ENCODE measurements at regions not wholly inside any gene's neighbourhood (a gene's known extent, or its start where the extent isn't known, plus 50 kb on each side); places are given as distances from the start of the nearest gene placed in this dataset.

DNA sequence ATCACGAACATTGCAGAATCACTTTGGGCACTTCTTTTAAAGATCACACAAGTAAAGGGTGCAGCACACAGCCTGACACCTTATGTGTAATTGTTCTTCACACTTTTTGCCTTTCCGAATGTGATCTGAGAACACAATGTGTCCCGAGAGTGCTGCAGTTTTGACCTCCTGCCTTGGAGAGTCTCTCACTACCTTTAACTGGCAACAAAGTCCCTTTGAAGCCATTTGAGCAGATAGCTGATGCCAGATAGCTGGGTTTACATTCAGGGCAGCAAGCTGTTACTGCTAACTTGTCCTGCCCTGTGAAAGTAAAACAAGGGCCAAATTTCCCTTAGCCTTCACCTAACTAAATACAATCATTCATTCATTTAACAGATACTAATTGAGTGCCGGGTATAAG lies 411.0 kb upstream of the DYNLRB2 start:
- H3K27me3 Mint-ChIP-seq (ENCODE audit: insufficient read depth), result peaks cover 36% of the 10 kb centered on the region
- H3K9me3 Mint-ChIP-seq, result peaks cover 14% of the 10 kb centered on the region
- no peaks in the 10 kb centered on the region for H3K36me3 ChIP-seq (ENCODE audit: control insufficient read depth, insufficient read depth, low read length)
- H3K9me3 ChIP-seq (ENCODE audit: control insufficient read depth, low read length), result peaks cover 26% of the 10 kb centered on the region
- H3K4me3 ChIP-seq (ENCODE audit: low read length), result no peak overlapping the region
- no peak overlapping the region for H3K27ac ChIP-seq (ENCODE audit: low read depth, low read length)
- H3K4me1 ChIP-seq (ENCODE audit: control insufficient read depth, insufficient read depth, low read length), result peaks cover 12% of the 10 kb centered on the region
- H3K36me3 Mint-ChIP-seq (ENCODE audit: low read depth), result no peaks in the 10 kb centered on the region
- no peaks in the 10 kb centered on the region for H3K27me3 ChIP-seq (ENCODE audit: control insufficient read depth, insufficient read depth, low read length, poor library complexity, severe bottlenecking)
- peak overlapping the region; percentile 18 for H3K9ac ChIP-seq (ENCODE audit: extremely low read depth, low read length, poor library complexity, severe bottlenecking)
- whole genome bisulfite sequencing, 2 experiments (ENCODE audit: insufficient coverage in 1 of 2, insufficient read length in 1 of 2), result 33 to 45% methylated on average over 2 to 4 of the region's 4 CpGs
- peaks cover 26% of the 10 kb centered on the region for H3K4me1 Mint-ChIP-seq
- peak; percentile 74 for DNase-seq
- peak overlapping the region; percentile 32 for H3K27ac Mint-ChIP-seq
- H3K4me3 Mint-ChIP-seq, result no peak overlapping the region
- TF ChIP-seq, protein P1, sequence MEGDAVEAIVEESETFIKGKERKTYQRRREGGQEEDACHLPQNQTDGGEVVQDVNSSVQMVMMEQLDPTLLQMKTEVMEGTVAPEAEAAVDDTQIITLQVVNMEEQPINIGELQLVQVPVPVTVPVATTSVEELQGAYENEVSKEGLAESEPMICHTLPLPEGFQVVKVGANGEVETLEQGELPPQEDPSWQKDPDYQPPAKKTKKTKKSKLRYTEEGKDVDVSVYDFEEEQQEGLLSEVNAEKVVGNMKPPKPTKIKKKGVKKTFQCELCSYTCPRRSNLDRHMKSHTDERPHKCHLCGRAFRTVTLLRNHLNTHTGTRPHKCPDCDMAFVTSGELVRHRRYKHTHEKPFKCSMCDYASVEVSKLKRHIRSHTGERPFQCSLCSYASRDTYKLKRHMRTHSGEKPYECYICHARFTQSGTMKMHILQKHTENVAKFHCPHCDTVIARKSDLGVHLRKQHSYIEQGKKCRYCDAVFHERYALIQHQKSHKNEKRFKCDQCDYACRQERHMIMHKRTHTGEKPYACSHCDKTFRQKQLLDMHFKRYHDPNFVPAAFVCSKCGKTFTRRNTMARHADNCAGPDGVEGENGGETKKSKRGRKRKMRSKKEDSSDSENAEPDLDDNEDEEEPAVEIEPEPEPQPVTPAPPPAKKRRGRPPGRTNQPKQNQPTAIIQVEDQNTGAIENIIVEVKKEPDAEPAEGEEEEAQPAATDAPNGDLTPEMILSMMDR (conservative IDR thresholded peaks at IDR 0.05), result no peak

DNA sequence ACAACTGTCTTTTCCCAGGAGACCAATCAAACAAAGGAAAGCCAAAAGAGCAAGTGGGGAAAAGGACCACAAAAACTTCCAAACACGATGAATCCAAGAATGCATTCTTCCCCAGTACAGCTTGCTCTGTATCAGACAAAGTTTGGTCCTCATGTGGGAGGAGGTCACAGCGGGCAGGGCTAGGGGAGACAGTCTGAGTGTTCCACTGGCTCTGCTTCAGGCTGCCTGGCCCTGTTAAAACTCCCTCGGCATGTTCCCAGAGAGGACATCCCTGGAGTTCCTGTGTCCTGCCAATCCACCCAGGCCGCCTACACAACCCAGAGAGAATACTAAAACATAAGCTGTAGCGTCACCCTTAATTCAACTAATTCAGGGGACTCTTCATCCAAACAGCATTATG lies 415.1 kb upstream of the DYNLRB2 start:
- no peak overlapping the region for H3K9ac ChIP-seq (ENCODE audit: extremely low read depth, low read length, poor library complexity, severe bottlenecking)
- no peak overlapping the region for H3K27ac ChIP-seq (ENCODE audit: low read depth, low read length)
- H3K27ac Mint-ChIP-seq, result no peak overlapping the region
- H3K36me3 ChIP-seq (ENCODE audit: control insufficient read depth, insufficient read depth, low read length), result no peaks in the 10 kb centered on the region
- H3K36me3 Mint-ChIP-seq (ENCODE audit: low read depth), result no peaks in the 10 kb centered on the region
- H3K27me3 ChIP-seq (ENCODE audit: control insufficient read depth, insufficient read depth, low read length, poor library complexity, severe bottlenecking), result no peaks in the 10 kb centered on the region
- peaks cover 50% of the 10 kb centered on the region for H3K4me1 Mint-ChIP-seq
- H3K4me3 ChIP-seq (ENCODE audit: low read length), result no peak overlapping the region
- H3K4me3 Mint-ChIP-seq, result no peak overlapping the region
- H3K27me3 Mint-ChIP-seq (ENCODE audit: insufficient read depth), result peaks cover 43% of the 10 kb centered on the region
- WGBS, 2 experiments (ENCODE audit: insufficient coverage in 1 of 2, insufficient read length in 1 of 2), result 92% methylated on average over 5 of the region's 5 CpGs; no CpG with 5 or more reads in 1 of the 2 experiments
- TF ChIP-seq, protein P1 (conservative IDR thresholded peaks at IDR 0.05), result no peak
- no peaks in the 10 kb centered on the region for H3K9me3 ChIP-seq (ENCODE audit: control insufficient read depth, low read length)
- H3K9me3 Mint-ChIP-seq, result no peaks in the 10 kb centered on the region
- H3K4me1 ChIP-seq (ENCODE audit: control insufficient read depth, insufficient read depth, low read length), result peaks cover 19% of the 10 kb centered on the region
- no peak for DNase-seq

DNA sequence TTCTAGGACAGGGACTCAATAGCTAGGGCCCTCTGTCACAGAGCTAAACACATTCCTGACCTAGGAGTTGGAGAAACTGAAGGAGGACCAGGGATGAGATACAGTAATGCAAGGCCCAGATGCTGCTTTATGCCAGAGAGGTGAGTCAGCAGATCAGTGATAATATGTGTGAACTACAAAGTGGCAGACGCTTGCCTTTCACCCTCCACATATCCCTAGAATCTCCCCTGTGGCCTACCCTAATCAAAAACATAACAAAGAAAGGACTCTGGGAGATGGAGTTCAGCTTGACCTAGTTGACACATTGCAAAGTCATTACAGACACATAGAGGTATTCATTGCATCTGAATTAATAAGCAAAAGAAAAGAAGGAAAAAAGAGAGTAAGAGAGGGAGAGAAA lies 417.6 kb upstream of the DYNLRB2 start:
- Histone ChIP-seq H3K27ac (ENCODE audit: low read depth, low read length) (no peak overlapping the region), H3K4me3 (ENCODE audit: low read length) (peak overlapping the region; percentile 43), H3K9me3 (ENCODE audit: control insufficient read depth, low read length) (peaks cover 16% of the 10 kb centered on the region), H3K4me1 (ENCODE audit: control insufficient read depth, insufficient read depth, low read length) (peaks cover 10% of the 10 kb centered on the region), H3K36me3 (ENCODE audit: control insufficient read depth, insufficient read depth, low read length) (no peaks in the 10 kb centered on the region), H3K27me3 (ENCODE audit: control insufficient read depth, insufficient read depth, low read length, poor library complexity, severe bottlenecking) (no peaks in the 10 kb centered on the region), H3K9ac (ENCODE audit: extremely low read depth, low read length, poor library complexity, severe bottlenecking) (no peak overlapping the region)
- H3K27ac Mint-ChIP-seq, result no peak overlapping the region
- DNase-seq, result peak; percentile 59
- TF ChIP-seq, protein P1 (conservative IDR thresholded peaks at IDR 0.05), result no peak
- peaks cover 28% of the 10 kb centered on the region for H3K4me1 Mint-ChIP-seq
- no peak overlapping the region for H3K4me3 Mint-ChIP-seq
- 69% methylated on average over 1 of the region's 1 CpG; no CpG with 5 or more reads in 1 of the 2 experiments for WGBS, 2 experiments (ENCODE audit: insufficient coverage in 1 of 2, insufficient read length in 1 of 2)
- no peaks in the 10 kb centered on the region for H3K36me3 Mint-ChIP-seq (ENCODE audit: low read depth)
- peaks cover 62% of the 10 kb centered on the region for H3K27me3 Mint-ChIP-seq (ENCODE audit: insufficient read depth)
- peaks cover 11% of the 10 kb centered on the region for H3K9me3 Mint-ChIP-seq
